NCI-H1105 treated with DMSO at 0.1 percent for 48 hours (cell line): ENCODE measurements at regions not wholly inside any gene's neighbourhood (a gene's known extent, or its start where the extent isn't known, plus 50 kb on each side); places are given as distances from the start of the nearest gene placed in this dataset.
"Not testable (repeated sequence)": the region's sequence is repeated elsewhere in the genome, so short reads cannot be mapped to it uniquely, and the experiment has no call there.

Source experiments
- DNase-seq: peaks from one replicate; lab custom pipeline; 2025; lab: John Stamatoyannopoulos, UW

DNA sequence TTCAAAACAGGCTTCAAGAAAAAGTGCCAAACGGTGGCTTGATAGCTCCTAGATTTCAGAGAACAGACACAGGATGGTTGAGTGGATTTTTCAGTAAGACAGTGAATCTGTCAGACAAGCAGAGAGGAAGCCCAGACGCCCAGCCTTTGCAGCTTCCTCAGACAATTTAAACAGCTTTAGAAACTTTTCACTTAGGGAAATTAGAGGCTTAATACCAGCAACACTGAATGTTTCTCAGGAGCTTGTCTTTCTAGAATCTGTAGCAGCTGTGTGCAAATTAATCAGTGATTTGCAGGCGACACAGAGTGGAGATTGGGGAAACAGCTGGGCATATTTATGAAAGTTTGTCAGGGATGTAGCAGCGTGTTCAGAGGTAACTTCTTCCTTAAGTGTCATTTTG is 362.1 kb downstream of the GALC start:
- DNase-seq: no peak

DNA sequence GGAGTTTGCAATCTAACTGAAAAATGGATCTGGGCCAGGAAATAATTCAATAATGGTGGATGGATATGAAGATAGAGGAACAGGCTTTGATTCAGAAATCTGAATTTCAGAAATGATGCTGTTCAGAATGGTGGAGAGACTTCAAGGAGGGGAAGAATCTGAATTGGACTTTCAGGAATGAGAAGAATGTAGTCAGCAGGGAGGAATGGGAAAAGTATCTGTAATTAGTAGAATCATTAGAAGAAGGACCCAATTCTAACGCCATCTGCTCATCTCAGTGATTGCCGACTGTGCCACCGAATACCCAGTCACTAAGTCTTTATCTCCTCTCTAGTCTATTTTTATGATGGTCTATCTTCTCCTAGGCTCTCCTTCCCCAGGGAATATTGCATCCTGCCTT is 363.2 kb downstream of the GALC start:
- DNase-seq: no peak

DNA sequence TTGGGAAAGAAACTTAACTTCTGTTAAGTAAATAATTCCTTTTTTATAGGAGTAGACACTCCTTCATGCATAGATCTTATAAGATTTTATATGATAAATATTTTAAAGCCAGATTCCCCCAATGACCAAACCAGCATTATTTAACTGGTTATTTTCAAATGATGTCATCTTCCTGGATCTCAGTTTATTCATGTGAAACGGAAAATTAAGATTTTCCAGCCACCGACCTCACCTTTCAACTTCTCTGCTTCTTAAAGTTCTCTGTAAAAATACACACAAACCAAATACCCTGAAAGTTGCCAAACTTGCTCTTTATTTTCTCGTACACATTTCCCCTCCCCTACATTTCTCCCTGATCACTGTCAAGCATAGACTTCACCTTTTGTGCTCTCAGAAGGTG is 364.2 kb downstream of the GALC start:
- DNase-seq: no peak

DNA sequence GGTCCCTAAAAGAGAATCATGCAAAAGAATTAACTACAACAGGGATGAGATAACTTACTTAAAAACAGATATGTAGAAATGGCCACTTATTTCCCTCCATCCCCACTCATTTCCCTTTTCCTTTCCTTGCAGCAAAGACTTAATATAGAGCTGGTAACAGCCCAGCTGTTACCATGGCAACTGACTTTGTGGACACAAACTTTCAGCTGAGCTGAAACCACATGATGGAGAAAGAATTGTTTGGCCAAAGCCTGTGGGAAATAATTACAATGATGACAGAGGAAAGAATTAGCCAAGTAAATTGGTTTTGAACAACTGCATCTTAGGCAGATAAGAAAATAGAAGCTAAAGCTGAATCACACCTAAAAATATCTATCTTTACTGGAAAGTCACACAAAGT is 364.9 kb downstream of the GALC start:
- peak; percentile 64 for DNase-seq

DNA sequence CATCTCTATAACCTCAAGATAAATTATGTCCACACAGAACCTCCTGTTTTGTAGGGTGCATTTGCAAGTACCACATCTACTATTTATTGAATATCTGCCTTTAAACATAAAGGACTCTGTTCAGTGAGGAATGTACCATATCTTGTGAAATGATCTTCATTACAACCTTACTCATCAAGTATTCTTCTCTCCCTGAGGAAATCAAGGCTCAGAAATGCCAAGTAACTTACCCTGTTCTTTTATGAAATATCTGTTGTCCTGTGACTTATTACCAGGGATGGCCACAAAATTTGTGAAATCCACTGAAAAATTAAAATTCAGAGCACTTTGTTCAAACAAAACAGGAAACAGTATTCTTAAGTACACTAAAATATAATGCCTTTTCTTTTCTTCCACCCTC is 366.7 kb downstream of the GALC start:
- DNase-seq: no peak

DNA sequence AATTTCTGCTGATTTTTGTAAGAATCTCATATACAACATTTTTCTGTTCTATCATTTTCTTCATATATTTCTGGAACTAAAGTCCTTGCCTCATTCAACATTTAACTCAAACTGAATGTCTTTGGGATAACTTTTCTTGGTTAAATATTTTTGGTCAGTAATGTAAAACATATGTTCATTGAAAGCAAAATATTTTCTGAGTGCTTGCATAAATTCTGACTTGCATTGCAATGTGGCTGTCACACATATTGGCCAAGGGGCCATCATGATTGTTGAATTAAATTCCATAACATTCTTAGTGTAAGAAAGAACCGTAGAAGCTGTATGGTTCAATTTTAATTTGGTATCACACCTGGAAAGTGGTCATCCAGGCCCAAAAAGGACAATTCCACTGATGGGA is 369.4 kb downstream of the GALC start:
- DNase-seq: no peak

DNA sequence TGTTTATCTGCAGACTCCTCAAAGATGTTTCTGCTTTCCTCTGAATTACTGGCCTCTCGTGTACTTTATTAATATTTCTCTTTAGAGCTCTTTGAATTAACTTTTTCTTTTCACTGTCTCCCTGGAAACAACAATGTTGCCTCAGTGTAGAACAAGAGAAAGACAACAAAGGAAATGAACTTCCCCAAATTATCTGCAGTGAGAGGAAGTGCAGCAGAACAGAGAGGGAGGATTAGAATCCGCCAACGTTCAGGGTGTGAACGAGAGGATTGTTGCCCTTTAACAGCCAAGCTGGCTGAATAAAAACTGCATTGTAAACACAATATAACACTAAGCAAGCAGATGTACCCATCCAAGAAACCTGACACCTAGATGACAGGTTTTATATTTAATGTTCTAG is 375.9 kb downstream of the GALC start:
- no peak for DNase-seq

DNA sequence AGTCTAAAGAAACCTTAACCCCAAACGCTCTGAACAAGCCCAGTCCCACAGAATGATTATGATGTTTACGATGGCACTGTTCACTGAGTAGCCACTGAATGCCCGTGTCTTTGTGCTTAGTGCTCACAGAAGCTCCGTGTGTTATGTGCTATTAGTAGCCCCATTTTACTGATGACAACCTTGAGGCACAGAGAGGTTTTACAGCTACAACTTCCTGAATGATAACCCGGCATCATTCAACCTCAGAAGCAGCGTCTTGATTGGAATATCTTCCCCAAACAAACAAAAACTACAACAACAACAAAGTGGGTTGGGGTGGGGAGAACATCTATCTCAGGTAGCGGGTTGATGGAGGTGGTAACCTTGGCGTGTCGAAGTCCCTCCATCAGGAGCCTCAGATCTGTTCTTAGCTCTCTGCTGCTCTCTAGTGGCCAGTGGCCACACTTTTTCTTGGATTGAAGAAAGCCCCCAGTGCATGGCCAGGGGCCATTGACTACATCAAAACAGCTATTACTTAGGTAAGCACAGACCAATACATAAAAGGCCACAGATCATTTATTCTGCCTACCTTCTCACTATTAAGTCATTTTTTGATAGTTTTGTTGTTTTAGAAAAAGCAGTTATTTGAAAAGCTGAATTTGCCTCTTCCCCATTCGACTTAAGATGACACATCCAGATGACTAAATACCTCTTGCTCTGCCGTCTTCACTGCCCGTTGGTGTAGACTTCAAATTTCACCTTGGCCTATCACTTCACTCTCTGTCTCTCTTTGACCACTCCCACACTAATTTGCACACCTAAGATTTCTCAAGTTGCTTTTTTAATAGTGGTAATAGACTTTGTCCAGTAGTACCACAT is 376.9 kb downstream of the GALC start:
- DNase-seq: peak; percentile 49

DNA sequence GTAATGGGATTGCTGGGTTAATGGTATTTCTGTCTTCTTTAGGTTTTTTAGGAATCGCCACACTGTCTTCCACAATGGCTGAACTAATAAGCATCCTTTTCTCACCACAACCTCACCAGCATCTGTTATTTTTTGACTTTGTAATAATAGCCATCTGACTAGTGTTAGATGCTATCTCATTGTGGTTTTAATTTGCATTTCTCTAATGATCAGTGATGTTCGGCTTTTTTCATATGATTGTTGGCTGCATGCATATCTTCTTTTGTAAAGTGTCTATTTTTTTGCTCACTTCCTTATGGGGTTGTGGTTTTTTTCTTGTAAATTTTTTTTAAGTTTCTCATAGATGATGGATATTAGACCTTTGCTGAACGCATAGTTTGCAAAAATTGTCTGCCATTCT is 377.9 kb downstream of the GALC start:
- no peak for DNase-seq

DNA sequence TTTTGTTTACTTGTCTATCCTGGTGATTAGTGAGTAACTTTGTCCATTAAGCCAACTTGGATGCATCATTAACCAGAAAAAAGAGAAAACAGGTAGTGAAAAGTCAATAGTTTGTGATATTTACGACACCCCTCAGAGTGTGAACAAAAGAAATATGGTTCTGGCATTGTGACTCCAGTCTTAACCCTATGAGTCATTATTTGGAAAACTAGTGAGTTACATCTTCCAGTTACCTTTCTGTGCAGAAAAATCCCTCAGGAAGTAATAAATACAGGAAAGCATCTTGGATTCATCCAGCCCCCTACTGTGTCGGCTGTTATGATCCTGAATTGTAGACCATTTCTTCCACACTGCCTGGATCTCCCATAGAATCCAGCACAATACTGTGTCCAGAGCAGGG is 379.1 kb downstream of the GALC start:
- DNase-seq: no peak

DNA sequence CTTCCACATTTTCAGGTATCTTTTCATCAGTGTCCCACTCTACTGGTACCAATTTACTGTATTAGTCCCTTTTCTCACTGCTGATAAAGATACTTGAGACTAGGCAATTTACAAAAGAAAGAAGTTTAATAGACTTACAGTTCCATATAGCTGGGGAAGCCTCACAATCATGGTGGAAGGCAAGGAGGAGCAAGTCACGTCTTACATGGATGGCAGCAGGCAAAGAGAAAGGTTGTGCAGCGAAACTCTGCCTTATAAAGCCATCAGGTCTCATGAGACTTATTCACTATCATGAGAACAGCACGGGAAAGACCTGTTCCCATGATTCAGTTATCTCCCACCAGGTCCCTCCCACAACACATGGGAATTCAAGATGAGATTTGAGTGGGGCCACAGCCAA is 385.9 kb downstream of the GALC start:
- not testable (repeated sequence) for DNase-seq

DNA sequence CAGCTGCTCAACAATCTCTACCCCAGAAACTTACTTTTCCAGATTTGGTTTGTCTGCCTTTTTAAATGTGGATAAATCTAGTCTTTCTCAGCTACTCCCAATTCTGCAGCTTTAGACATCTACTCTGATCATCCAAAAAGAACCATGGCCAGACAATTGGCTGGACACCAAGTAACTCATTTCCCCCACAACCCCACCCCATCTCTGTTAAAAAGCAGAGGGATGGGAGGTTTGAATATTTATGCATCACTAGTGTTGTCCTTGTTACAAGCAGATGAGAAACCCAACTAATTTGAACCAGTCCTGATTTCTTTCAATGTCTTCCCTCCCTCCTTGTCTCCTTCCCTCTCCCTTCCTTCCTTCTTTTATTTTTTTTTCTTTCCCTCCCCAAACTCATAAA is 391.9 kb downstream of the GALC start:
- DNase-seq: no peak

DNA sequence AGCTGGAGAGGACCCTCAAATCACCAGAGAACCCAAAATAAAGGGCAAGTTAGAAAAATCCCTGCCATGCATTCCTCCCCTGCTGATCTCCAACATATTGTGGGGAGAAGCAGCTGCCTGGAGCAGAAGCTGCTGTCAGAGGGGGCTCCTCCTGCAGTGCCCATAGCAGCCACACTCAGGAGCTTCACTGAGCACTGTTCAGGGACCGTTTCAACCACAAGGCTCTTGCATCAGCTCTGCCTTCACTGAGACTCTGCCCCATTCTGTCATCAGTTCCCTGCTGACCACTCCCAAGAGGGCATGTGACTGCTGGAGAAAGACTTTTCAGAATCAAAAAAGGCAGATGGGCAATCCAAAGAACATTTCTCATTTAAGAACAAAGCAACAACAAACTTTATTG is 392.7 kb downstream of the GALC start:
- DNase-seq: no peak

DNA sequence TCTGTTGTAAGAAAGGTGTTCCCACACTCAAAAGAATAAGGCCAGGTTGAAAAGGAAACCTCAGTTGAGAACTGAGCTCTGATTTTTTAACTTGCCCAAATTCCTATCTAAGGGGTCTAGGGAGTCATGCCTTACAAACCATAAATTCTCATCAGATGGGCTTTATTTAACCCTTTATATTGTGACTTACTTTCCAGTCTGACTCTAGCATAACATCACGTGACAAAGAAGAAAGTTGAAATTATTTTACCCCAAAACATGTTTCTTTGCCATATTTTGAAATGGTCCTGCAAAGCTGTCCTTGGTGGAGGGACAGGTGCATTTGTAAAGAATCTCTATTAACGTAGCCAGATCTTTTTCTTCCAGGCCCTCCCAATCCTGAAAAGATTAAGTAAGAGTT is 411.7 kb downstream of the GALC start:
- DNase-seq: no peak

DNA sequence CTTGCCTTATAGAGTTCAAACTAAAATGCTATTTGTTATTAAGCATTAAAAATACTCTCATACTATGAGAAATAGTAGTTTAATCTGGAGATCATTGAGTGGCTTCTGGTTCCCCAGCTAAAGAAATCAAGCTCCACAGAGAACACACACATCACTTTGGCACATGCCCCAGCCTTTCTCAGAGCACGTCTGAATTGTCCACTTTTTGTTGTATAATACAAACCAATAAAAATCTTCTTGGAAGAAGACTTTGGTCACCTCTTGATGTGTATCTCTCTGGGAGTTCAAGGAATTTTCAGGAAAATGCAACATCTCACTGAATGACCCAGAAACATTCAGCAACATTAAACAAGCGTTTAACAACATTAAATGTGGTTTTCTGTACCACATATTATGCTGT is 413.9 kb downstream of the GALC start:
- DNase-seq: no peak

DNA sequence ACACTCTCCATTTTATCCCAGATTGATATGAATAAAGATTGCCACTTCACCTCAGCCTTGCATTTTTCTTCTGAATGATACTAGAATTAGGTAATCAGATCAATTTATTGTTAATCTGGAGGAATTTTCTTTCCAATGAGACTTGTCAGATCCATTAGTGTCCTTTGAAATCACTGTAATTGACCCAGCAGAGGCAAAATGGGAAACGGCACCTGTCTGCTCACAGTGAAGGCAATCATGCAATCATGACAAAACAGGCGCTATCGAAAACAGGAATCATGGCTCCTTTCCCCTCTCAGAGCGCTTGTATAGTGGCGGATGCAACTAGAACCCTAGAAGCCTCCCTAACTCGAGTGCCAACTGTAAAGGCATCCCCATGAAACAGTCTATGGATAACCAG is 417.6 kb downstream of the GALC start:
- no peak for DNase-seq

DNA sequence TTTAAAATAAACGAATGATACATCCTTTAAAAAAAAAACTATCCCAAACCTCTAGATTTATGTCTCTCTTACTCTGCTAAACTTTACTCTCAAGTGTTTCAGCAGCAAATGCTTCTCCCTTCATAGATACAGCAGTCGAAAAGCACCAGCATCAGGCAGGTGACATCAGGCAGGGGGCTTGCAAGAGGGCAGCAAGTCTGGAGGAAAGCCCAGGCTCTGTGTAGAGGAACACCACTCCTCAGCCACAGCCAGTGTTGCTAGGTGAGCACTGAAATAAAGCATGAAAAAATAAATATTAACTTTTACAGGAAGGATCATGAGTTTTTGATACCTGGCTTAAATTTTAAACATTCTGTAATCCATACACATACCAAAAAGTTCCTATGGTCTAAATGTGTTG is 419.4 kb downstream of the GALC start:
- no peak for DNase-seq

DNA sequence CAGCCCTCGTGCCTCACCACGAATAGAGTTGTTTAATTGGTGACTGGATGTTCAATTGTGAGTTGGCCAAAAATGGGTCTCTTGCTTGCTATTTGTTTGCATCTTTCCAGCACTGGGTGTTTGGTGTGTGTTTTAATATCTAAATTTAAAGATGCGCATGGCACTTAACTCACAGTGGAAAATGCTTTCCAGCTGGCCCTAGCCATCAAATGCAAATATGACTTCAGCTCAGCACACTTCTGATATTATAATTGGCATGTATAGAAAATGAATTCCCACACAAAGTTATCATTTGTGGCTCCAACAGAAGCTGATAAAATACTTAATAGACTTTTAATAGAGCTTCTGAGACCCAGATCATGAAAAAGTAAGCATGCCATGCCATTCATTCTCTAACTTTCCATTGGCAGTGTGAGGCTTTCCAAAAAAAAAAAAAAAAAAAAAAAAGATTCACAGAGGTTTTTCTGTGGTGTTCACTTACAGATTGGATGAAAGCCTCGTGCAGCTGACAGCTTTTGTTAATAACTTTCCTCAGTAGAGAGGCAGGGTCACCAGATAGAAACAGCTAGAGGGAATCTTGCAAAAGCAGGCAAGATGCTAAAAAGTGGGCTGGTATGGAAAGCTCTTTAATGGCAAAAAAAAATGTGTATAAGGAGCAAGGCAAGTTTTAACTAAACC is 425.2 kb downstream of the GALC start:
- DNase-seq: no peak

DNA sequence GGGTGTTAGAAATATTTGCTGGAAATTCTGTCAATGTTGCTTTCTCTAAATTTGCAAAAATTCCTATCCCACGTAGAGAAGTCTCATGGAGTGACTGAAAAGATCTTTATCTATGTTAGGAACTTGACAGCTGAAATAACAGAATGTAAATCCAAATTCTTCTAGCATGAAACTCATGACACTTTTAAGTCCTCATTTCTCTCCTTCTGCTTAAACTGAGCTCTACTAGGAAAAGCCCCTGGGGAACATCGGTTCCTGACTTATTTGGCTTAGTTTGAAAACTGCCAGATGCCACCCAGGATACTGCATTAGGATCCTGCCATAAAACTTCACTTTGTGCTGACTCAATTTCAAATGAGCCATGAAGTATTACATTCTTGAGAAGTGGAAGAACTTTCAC is 426.0 kb downstream of the GALC start:
- no peak for DNase-seq

DNA sequence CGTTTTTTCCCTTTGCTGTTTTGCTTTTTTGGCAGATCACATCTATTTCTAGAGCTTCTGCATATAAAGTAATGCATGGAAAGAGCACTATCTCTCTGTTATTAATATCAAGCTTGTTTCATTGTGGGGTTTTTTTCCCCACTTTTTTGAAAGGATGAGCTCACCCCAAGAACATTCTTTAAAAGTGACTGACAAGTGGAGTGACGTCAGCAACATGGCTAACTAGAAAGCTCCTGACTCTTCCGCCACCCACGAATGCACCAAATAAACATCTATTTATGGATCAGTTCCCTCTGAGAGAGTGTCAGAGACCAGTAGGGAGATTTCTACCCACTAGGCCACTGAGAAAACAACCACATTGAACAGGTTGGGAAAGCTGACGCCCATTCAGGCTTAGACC is 445.4 kb downstream of the GALC start:
- DNase-seq: no peak

DNA sequence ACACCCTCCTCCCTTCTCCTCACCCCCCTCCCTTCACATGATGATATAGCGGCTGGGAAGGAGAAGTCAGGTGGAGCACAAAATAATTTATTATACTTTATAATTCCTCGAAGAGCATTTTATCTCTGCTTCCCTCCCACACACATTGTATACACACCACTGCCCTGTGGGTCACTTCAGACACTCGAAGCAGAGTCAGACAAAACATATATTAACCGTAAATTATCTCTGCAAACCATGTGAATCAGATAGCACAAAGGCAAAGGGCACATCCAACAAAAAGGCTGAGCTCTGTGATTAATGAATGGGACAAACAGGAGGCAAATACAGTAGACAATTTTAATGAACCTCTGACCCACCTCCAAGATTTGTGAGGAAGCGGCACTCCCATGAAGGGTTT is 450.7 kb downstream of the GALC start:
- no peak for DNase-seq

DNA sequence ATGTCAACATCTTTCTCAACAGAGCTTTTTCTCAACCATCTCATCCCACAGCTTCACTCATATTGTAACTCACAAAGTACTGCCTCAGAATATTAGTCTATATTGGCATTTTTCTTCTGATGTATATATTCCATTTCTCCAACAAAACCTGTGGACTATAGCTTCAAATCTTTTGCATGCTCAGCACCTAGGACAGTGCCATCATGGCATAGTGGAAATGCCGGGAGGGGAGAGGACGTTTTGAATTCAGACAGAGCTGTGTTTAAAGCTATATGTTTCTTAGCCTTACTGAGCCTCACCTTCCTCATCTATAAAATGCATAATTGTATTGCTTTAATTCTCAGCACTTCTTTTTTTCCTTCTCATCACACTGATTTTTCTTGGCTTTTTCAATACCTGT is 452.6 kb downstream of the GALC start:
- no peak for DNase-seq

DNA sequence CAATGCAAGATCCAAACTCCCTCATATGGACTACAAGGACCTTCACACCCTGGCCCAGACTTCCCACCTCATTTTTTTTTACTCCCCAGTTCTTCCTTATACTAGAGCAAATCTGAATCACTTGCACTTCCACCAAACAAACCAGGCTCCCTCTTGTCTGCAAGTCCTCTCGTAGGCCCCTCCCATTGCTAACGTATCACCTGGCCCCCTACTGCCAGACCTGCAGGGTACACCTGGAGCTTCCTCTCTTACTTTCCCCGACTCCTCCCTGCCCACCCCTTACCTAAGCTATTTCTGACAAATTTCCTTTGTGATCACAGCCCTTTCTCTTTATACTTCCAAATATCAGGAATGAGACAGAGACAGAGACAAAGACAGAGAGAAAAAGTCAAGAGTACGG is 463.9 kb downstream of the GALC start:
- peak; percentile 18 for DNase-seq

DNA sequence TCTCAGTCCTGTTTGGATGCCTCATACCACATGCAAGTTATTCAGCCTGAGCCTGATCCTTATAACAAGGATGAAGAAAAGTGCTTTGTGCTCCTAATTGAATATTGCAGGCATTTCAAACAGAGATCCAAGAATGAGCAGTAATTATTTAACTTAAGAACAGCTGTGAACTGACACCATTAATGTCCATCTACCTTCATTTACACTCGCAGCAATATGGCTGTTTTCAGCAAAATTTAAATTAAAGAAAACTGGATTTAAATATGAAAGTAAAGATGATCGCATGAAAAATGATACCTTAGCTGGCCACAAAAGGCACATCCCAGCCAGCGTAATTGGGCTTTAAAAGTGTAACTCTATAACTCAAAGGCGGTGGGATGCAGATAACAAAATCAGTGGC is 466.3 kb downstream of the GALC start:
- no peak for DNase-seq
